AG04449 (cell line): ENCODE measurements at regions not wholly inside any gene's neighbourhood (a gene's known extent, or its start where the extent isn't known, plus 50 kb on each side); places are given as distances from the start of the nearest gene placed in this dataset.

Experiments used
- CTCF ChIA-PET: fragments of 350-600 bp; formaldehyde crosslinking; extraction: SDS; loops from one replicate; lab custom pipeline; 2021; ENCODE audit warnings: antibody characterized with exemption; lab: Yijun Ruan, JAX
- POLR2A ChIA-PET: fragments of 400-600, 350-600 bp; formaldehyde crosslinking; extraction: SDS; loops from one replicate; lab custom pipeline; 2020; ENCODE audit warnings: antibody characterized with exemption, inconsistent platforms; lab: Yijun Ruan, JAX
- DNase-seq: peaks from one replicate; pipeline ENCODE4 v3.0.0-alpha.2; 2010; ENCODE audit warnings: low read depth, low spot score
- H3K4me3 ChIP-seq: 2 replicates; pipeline ENCODE4 v1.5.1; 2011; ENCODE audit warnings: low read depth, mild to moderate bottlenecking, control low read depth, low read length
- CTCF ChIP-seq: IDR thresholded peaks from one replicate; pipeline ENCODE4 v1.5.1; 2011; ENCODE audit warnings: mild to moderate bottlenecking, moderate library complexity, low read length, control low read depth, inconsistent platforms; ENCODE audit not compliant: insufficient read depth; ENCODE audit errors: missing control alignments

- POLR2A ChIA-PET = no interaction called here
- CTCF ChIA-PET = interaction anchor here (0.6 to 0.9 kb wide), 2 partner anchors 455 to 677 kb away, joined by 3 read pairs; no protein-coding TSS in a partner anchor
- no peak overlapping the region for H3K4me3 ChIP-seq
- no peak for DNase-seq
- TF ChIP-seq CTCF = no peak
Measured at GRCh38 chr2:226126104-226126503, 673.5 kb downstream of the IRS1 start.

GRCh38 chr2:226125176-226125883, 674.3 kb downstream of the IRS1 start:
- ChIA-PET POLR2A (no interaction called here), CTCF (interaction anchor here (0.9 kb wide), 1 partner anchor 677 kb away, joined by 3 read pairs; no protein-coding TSS in a partner anchor)
- no peak overlapping the region for H3K4me3 ChIP-seq
- no peak for DNase-seq
- TF ChIP-seq CTCF = no peak

- TF ChIP-seq CTCF = no peak
- CTCF ChIA-PET = no interaction called here
- H3K4me3 ChIP-seq = no peak overlapping the region
- no peak for DNase-seq
- POLR2A ChIA-PET = no interaction called here
Measured at GRCh38 chr2:226124548-226125011, 675.0 kb downstream of the IRS1 start.

GRCh38 chr2:226123300-226123699, 676.3 kb downstream of the IRS1 start:
- no peak for DNase-seq
- H3K4me3 ChIP-seq = no peak overlapping the region
- no peak for TF ChIP-seq CTCF
- POLR2A ChIA-PET = no interaction called here
- CTCF ChIA-PET = no interaction called here

GRCh38 chr2:226122041-226122440, 677.6 kb downstream of the IRS1 start:
- no peak for DNase-seq
- CTCF ChIA-PET = no interaction called here
- TF ChIP-seq CTCF = no peak
- no peak overlapping the region for H3K4me3 ChIP-seq
- POLR2A ChIA-PET = no interaction called here

- POLR2A ChIA-PET = no interaction called here
- H3K4me3 ChIP-seq = no peak overlapping the region
- CTCF ChIA-PET = no interaction called here
- DNase-seq = no peak
- no peak for TF ChIP-seq CTCF
Measured at GRCh38 chr2:226121046-226121738, 678.4 kb downstream of the IRS1 start.
